CD4-positive, alpha-beta T cell treated with Interferon gamma for 1 hour (primary cell): ENCODE measurements at regions not wholly inside any gene's neighbourhood (a gene's known extent, or its start where the extent isn't known, plus 50 kb on each side); places are given as distances from the start of the nearest gene placed in this dataset.
"Not testable (repeated sequence)": the region's sequence is repeated elsewhere in the genome, so short reads cannot be mapped to it uniquely, and the experiment has no call there.

Experiments used
- DNase-seq: peaks from one replicate; pipeline ENCODE4 v3.0.0-alpha.2; 2020

DNA sequence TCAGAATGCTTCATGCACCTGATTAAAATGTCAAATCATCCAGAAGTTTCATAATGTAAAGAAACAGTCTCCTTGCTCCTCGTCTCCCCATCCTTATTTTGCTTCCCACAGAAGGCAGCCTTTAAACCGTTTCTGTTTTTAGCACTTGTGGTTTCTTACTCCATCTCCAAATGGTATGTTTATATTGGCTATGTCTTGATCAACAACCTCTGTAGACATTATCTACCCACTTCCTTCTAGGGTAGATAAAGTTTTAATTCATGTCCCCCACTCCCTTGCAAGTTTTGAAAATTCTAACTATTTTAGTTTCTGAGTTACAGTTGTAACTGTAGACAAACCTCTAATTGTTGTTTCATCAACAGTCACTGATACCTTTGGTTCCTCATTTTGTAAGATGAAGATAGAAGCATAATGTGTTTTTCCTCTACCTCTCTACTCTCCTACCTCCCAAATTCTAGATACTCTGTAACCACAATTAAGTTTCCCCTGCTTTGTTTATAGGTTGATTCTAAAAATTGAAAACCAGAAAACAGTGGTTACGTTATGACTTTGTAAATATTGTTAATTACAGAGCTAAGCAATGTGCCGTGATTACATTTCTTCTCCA, 291.7 kb upstream of the GATB start:
- no peak for DNase-seq

DNA sequence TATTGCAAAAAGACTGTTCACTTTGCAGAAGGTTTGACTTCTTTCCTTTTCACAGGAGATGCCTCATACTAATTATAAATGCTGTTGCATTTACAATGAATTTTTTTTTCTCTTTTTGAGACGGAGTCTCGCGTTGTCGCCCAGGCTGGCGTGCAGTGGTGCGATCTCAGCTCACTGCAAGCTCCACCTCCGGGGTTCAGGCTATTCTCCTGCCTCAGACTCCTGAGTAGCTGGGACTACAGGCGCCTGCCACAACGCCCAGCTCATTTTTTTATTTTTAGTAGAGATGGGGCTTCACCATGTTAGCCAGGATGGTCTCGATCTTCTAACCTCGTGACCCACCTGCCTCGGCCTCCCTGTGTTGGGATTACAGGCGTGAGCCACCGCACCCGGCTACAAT, 290.5 kb upstream of the GATB start:
- not testable (repeated sequence) for DNase-seq

DNA sequence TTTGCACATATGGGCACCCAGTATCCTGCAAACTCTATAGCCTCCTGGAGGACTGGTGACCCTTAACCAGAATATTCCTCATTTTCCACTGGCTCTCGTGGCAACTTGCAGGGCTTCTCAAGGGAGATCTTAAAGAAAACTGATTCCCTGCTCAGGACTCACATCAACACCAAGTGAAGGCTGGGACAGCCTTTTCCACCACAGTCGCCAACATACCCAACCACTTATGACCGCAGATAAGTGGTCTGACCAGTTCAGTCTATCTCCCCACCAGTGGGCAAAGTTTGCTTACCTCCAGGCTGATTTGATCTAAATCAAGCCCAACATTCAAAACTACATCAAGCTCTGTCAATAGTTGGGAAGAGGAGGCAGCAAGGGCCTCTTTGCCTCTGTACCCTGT, 289.3 kb upstream of the GATB start:
- no peak for DNase-seq

DNA sequence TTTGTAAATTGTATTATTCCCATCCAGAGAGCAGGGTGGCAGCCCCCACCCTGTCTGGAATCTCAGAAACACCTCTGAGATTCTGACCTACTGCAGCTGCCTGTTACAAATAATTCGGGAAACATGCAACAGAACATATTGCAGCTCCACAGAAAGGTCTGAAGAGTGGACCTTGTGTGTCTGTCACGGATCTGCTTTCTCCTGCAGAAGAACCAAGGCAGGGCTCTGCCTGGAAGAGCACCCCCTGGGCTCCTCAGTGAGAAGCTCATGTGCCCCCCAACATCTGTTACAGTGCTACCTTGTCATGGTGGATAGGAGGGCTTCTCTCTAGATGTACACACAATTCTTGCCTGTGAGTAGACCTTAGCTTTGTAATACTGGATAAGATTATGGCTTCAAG, 286.6 kb upstream of the GATB start:
- no peak for DNase-seq

- no peak for DNase-seq
Observed at GRCh38 chr4:152045807-152046571, 285.2 kb upstream of the GATB start.

DNA sequence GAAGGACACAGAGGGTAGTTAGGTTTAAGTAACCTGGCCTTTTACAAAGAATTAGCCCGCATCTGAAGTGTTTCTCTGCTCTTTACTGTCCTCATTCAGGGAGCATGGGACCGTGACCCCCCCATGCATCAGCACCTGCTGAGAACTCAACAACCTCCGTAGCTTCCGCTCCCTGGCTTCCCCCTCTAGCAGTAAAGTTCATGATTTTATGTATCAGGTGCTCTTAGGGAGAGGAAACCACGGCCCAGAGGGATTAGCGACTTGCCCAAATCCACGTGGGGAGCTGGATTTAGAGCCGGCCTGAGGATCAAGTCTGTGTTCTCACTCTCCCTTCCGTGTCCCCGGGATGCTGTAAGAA, 284.6 kb upstream of the GATB start:
- no peak for DNase-seq

DNA sequence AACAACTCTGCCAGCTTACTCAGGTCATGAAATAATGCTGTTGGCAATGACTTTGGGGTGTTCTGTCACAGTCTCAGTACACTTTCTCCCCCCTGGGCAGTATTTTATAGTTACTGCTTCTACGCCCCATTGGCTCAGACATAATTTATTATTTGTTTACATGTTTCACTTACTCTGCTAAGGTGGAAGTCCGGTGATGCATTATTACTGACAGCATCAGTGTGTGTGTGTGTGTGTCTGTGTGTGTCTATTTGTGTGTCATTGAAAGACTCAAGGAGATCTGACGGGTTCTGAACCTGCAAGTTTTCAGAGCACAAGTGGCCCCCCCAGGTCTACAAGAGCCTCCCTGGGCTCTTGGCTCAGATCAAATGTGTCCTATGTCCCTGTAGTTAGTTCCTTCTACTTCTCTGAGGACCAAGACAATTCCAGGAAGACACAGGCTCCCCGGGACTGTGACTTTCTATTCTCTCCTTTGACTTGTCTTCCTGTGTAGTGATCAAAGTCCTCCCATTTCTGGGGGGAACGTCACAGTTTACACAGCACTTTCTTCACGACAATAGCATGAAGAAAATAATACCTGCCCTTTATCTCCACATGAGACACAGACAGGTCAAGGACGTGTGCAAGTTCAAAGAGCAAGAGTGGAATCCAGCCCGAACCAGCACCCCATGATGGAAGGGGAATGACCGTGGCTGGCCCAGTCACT, 283.7 kb upstream of the GATB start:
- no peak for DNase-seq

- no peak for DNase-seq
Observed at GRCh38 chr4:152041295-152041694, 280.5 kb upstream of the GATB start.

DNA sequence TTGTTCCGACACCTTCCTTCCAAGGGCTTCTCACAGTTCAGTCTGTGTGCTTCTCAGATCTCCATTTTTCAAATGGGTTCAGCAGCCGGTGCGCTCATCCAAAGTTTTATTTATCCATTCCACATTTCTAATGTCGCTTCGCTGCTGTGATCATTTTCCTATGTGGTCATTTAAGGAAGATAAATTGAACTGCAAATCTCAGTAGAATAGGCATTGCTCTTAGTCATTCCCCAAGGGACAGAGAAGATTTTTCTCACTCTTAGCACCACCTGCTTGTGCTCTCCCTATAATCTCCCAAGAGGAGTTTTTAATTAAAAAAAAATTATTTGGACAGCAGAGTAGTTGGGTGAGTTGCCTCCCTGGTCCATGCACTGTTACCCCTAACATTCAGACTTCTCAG, 278.9 kb upstream of the GATB start:
- DNase-seq, result no peak

DNA sequence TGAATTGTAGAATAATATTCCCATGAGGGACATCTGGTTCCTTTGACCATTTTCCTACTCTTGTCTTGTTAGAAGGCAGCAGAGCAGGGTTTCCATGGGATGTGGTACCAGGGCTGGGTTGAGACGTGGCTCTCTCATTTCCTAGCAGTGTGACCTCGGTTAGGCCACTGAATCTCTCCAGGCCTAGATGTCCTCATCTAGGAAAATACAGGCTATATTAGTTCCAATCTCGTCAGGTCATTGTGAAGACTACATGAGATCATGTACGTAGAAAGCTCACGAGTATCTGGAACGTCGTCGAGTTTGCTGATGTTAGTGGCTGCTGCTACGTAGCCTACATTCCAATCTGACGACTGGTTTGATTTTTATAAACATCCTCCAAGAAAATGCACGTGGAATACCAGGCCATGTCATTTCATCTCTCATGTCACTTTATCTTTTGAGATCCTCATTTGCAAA, 278.2 kb upstream of the GATB start:
- DNase-seq, result no peak

- DNase-seq, result no peak
Observed at GRCh38 chr4:152038238-152038637, 277.4 kb upstream of the GATB start.

DNA sequence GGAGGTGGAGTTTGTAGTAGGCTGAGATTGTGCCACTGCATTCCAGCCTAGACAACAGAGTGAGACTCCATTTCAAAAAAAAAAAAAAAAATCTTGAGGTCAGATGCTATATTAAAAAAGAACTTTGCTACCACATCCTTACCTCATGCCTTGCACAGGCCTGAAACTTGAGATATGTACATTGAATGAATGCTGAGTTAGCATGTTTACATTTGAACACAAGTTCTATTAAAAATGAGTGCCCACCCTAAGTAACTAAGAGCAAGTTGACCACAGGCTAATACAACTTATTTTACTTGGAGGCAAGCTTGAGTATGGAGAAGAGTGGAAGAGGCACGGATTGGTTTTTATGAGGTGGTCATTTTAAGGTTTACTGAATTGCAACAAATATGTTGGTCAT, 276.6 kb upstream of the GATB start:
- DNase-seq, result no peak

DNA sequence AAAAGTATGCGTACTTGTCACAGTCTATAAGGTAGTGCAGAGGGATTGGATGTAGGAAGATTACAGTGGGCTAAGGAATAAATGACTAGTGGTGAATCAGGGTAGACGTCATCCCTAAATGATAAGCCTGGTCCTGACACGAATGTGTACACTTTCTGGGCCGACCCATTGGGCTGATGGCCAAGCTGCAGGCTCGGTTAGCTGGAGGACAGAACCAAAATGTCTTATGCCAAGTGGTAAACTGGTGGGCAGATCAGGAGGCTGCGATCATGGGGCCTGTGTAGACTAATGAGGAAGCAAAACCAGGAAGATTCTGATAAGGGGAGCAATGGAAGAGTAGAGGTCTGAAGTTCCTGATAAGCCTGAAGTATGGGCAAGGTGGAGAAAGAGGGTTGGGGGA, 272.8 kb upstream of the GATB start:
- no peak for DNase-seq

DNA sequence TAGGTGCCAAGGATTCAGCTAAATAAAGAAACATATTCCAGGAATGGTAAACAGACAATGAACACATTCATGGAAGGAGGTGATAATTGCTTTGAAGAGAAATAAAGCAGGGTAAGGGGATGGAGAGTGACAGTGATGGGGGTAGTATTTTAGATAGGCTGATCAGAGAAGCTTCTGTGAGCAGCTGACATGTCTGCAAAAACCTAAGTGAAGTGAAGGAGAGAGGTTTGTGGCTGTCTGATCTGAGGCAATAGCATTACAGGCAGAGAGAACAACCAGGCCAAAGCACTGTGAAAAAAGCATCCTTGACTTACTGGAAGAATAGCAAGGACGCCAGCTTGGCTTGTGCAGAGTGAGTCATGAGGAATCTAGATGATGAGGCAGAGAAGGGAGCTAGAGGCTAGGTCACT, 271.9 kb upstream of the GATB start:
- no peak for DNase-seq

DNA sequence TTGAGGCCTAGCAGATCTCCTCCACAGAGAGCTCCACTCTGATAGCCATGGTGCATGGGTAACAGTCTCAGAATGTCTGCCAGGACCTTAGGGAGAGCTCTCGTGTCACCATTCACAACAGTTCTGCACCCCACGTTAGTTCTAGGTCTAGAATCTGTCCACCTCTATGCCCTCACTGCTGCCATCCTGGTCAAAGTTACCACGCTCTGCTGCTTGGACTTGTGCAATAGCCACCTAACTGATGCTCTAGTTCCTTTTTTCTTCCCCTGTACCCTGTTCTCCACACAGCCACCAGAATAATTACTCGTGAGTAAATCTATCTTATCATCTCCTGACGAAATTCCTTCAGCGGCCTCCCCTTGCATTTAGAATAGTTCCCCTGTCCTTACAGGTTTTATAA, 268.8 kb upstream of the GATB start:
- DNase-seq, result no peak

DNA sequence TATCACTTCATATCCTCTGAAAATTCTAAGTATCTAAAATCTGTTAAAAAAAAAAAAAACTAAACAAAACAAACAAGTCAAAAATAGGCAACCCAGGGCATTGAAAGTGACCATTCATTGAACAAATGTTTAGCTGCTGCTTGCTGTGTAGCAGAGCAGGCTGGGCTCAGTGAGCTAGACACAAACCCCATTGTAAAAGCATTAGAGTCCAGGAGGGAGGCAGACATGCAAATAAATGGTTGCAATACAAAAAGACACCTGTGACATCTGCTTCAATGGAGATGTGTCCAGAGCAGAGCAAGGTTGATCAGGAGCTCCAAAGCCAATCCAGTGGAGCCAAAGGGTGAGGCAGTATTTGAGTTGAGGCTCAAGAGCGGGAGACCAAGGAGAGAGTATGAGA, 267.3 kb upstream of the GATB start:
- DNase-seq, result no peak

GRCh38 chr4:152024881-152025280, 264.1 kb upstream of the GATB start:
- no peak for DNase-seq

GRCh38 chr4:152023674-152024073, 262.9 kb upstream of the GATB start:
- no peak for DNase-seq

- DNase-seq, result no peak
Observed at GRCh38 chr4:152022543-152022942, 261.7 kb upstream of the GATB start.

DNA sequence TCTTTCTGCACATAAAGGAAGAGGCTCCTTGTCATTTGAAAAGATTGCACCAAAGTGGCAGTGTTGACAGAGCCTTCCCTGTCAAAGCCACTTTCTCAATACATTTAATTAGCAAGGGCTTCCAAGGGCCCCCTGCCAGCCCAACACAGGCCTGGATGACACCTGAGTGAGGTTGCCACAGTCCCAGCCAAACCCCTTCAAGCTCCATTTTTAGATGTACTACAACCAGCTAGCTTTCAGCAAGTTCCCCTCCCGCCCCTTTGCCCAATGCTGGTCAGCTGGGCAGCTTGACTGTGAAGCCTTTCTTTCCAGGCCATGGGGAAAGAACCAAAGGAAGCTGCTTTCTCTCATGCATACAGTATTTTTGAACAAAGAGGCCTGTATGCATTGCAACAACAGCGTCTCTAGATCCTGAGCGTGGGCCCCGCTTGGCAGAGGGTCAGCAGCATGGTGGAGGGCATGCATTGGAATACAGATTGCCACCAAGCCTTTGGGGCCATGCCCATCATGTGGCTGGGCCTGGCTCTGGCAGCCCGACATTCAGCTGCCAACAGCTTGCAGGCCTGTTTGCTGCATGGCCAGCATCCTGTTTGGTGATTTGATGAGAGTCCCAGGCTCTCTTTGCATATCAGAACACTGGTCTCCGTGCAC, 261.1 kb upstream of the GATB start:
- DNase-seq, result no peak

GRCh38 chr4:152020073-152020472, 259.3 kb upstream of the GATB start:
- no peak for DNase-seq

DNA sequence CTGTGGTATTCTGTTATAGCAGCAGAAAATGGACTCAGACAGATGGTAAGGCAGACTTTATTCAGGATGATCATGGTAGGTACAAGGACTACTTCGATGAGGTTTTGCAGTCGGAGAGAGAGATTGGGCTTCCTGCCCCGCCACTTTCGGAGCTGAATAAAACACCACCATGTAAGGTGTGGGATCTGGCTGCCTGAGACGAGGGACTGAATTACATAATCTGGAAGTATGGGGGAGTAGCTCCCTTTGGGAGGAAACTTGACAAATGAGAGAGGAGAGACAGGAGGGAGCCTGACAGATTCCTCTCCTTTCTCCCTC, 255.5 kb upstream of the GATB start:
- no peak for DNase-seq

DNA sequence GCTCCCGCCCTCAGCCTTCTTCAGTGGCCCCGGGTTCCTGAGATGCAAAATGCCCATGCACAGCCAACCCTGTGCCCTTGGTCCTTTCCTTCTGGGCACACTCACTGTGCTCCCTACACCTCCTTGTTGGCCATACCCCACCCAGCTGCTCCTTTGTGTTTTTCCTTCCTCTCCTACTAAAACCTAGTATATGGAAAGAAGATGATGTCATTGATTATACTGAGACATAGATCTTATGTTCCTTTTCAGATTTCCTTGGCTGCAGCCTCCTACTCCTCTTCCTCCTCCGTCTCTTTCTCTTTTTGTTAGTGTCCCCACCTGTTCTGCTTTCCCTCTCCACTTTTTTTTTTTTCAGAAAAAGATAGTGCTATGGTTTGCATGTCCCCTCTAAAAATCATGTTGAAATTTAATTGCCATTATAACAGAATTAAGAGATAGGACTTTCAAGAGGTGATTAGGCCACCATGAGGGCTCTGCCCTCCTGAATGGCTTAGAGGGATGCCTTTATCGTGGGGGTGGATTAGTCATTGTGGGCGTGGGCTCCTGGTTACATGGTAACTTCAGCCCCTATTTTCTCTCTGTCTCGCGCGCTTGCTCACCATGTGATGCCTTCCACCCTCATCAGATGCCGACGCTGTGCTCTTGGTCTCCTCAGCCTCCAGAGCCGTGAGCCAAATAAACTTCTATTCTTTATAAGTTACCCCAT, 254.9 kb upstream of the GATB start:
- no peak for DNase-seq
